HG03460 (cell line): ENCODE measurements at regions not wholly inside any gene's neighbourhood (a gene's known extent, or its start where the extent isn't known, plus 50 kb on each side); places are given as distances from the start of the nearest gene placed in this dataset.

Experiments used
- ATAC-seq: cut with Tn5 transposase; IDR thresholded peaks from one replicate; pipeline ENCODE4 v1.9.1; 2021; ENCODE audit not compliant: unreplicated experiment

- ATAC-seq, result no peak
Observed at GRCh38 chr3:69536306-69537020, 150.6 kb upstream of the FRMD4B start.

- no peak for ATAC-seq
Observed at GRCh38 chr3:69535613-69536012, 149.7 kb upstream of the FRMD4B start.

GRCh38 chr3:69532547-69533224 lies 146.8 kb upstream of the FRMD4B start:
- ATAC-seq, result no peak

GRCh38 chr3:69531576-69532546 lies 146.0 kb upstream of the FRMD4B start:
- ATAC-seq, result no peak

- no peak for ATAC-seq
Observed at GRCh38 chr3:69530554-69530953, 144.7 kb upstream of the FRMD4B start.

GRCh38 chr3:69527498-69527897 lies 141.6 kb upstream of the FRMD4B start:
- no peak for ATAC-seq

- no peak for ATAC-seq
Observed at GRCh38 chr3:69524816-69525215, 138.9 kb upstream of the FRMD4B start.

GRCh38 chr3:69521286-69521685 lies 135.4 kb upstream of the FRMD4B start:
- ATAC-seq, result no peak

- ATAC-seq, result no peak
Observed at GRCh38 chr3:69511361-69511760, 125.5 kb upstream of the FRMD4B start.

GRCh38 chr3:69510481-69511030 lies 124.7 kb upstream of the FRMD4B start:
- ATAC-seq, result no peak

GRCh38 chr3:69509288-69509687 lies 123.4 kb upstream of the FRMD4B start:
- no peak for ATAC-seq

- no peak for ATAC-seq
Observed at GRCh38 chr3:69505770-69506407, 120.0 kb upstream of the FRMD4B start.

GRCh38 chr3:69504232-69504631 lies 118.3 kb upstream of the FRMD4B start:
- ATAC-seq, result no peak

- no peak for ATAC-seq
Observed at GRCh38 chr3:69500604-69501003, 114.7 kb upstream of the FRMD4B start.

- no peak for ATAC-seq
Observed at GRCh38 chr3:69499899-69500421, 114.1 kb upstream of the FRMD4B start.

GRCh38 chr3:69499422-69499821 lies 113.5 kb upstream of the FRMD4B start:
- no peak for ATAC-seq

GRCh38 chr3:69496856-69497255 lies 111.0 kb upstream of the FRMD4B start:
- ATAC-seq, result no peak

GRCh38 chr3:69494185-69494584 lies 108.3 kb upstream of the FRMD4B start:
- no peak for ATAC-seq

- ATAC-seq, result no peak
Observed at GRCh38 chr3:69493157-69493556, 107.3 kb upstream of the FRMD4B start.

- no peak for ATAC-seq
Observed at GRCh38 chr3:69491975-69492374, 106.1 kb upstream of the FRMD4B start.

GRCh38 chr3:69490971-69491370 lies 105.1 kb upstream of the FRMD4B start:
- ATAC-seq, result no peak
